ENCODE measurements at regions not wholly inside any gene's neighbourhood (a gene's known extent, or its start where the extent isn't known, plus 50 kb on each side); places are given as distances from the start of the nearest gene placed in this dataset.

- no peak for DNase-seq
Observed at GRCh38 chr5:3217114-3217513, 378.5 kb upstream of the IRX1 start.

DNA sequence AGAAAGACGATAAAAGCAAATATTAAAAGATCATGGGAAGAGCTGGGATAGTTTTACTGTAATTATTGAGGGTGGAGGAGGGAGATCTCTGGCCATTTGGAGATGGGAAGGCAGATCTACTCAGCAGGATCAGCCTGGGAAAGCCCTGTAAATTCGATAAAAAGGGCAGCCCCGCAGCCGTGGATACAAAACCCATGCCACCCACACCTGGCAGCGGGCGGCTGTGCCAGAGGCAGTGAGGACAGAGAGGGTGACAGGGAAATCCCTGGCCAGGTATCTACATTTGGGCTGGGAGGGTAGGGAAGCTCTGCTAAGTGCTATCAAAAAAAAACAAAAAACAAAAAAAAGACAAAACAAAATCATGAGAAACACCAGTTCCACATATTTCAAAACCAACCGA, 379.2 kb upstream of the IRX1 start:
- DNase-seq, result no peak

DNA sequence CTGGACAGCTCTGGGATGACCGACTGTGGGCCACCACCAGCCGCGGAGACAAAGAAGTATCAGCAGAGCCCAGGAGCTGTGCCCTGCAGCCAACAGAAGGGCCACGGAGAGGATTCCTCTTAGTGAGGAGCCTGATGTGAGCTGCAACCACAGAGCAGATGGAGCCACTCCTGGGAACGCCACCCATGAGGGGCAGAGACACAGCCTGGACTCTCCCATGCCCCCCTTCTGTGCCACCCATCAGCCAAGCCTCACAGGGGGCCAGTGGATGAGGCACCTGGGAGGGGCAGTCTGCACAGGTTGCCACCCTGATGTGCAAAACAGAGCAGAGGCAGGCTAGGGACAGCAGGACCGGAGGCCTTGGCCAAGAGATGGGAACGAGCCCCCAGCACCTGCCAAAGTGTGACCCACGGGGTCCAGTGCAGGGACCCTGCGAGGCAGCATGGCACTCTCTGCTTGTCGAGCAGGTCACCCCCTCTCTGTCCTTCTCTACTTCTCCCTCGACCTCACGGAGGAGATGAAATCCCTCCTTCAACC, 380.7 kb upstream of the IRX1 start:
- no peak for DNase-seq

DNA sequence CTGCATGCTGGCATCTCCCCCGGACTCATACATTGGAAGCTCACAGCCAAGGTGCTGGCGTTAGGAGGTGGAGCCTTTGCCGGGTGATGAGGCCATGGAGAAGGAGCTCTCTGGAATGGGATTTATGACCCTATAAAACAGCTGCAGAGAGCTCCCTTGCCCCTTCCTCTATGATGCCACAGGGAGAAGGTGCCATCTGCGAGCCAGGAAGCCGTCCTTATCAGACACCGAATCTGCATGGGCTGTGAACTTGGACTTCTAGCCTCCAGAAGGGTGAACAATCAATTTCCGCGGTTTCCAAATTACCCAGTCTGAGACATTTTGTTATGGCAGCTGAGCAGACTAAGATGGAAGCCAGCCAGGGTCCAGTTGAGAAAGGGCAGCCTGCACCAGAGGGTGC, 381.2 kb upstream of the IRX1 start:
- DNase-seq, result no peak

DNA sequence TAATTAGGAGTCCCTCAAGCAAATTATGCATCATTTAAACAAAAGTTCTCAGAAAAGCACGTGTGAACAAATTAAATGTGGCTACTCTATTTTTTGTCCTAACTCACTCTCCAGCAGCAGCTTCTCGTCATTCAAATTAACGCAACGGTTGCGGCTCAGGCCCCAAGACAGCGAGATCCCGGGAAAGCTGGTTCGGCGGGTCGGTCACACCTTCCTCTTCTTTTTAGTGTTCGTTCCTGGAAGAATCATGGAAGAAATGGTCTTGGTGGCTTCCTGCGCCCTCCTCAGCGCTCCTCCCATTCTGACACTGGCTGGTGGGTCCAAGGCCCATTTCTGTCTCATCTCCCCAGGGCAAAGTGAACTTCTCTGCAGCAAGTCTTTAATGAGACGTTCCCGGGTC, 382.8 kb upstream of the IRX1 start:
- no peak for DNase-seq

DNA sequence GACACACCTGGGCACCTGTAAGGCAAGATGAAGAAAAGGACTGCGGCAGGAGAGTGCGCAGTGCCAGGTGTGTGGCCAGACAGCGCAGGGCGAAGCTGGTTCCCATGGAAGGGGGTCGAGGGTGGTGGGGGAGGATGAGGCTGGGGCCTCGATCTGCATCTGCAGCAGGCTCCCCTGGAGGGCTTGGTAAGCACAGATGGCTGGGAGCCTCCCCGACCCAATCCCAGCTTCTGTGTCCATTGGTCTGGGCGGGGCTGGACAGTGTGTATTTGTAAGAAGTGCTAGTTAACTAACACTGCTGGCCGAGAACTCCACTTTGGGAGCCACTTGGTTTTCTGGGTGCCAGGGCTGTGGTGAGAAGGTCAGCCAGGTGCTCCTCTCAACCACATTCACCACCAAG, 385.1 kb upstream of the IRX1 start:
- DNase-seq, result no peak

- DNase-seq, result no peak
Observed at GRCh38 chr5:3209918-3210317, 385.7 kb upstream of the IRX1 start.

DNA sequence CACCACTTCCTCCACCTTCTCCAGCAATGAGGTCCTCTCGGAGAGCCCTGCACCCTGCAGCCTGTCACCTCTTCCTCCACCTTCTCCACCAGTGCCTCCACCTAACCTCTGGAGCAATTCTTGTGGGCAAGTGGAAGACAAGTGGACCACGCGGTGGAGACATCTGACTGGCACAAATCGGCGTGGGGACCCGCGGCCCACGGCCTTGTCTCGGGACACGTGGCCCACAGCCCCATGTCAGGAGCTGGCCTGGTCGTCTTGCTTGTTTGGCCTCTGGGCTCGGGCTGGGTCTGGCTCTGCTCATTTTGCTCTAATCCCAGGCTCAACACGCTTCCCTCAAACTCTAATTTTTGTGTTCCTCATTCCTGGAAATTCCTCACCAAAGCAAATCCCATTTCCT, 393.1 kb upstream of the IRX1 start:
- no peak for DNase-seq

DNA sequence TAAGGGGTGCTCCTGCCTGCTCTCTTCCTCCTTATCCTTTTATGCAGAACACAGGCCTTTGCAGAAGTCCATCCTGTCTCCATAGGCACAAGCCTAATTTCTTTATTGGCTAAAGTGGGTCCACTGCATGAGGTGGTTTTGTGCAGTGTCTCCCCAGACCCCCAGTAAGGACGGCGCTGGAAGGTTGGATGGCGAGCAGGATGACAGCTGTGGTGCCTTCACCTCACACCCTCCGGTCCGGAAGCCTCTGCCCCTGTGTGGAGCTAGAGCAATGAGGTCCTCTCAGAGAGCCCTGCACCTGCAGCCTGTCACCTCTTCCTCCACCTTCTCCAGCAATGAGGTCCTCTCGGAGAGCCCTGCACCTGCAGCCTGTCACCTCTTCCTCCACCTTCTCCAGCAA, 393.7 kb upstream of the IRX1 start:
- DNase-seq, result no peak

DNA sequence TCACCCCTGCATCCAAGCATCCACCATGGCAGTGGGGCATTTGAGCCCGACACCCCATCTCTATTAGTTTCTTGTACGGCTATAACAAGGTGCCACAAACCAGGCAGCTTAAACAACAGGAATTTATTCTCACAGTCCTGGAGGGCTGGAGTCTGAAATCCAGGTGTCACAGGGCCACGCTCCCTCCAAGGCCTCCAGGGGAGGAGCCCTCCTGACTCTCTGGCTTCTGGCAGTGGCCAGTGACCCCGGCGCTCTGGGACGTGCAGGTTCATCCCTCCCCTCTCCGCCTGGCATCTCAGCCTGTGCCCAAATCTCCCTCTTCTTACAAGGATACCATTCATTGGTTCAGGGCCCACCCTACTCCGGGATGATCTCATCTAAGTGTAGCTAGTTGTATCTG, 394.5 kb upstream of the IRX1 start:
- no peak for DNase-seq

- DNase-seq, result no peak
Observed at GRCh38 chr5:3199962-3200755, 395.5 kb upstream of the IRX1 start.

- DNase-seq, result no peak
Observed at GRCh38 chr5:3198074-3198449, 397.6 kb upstream of the IRX1 start.

GRCh38 chr5:3197304-3198073, 398.1 kb upstream of the IRX1 start:
- DNase-seq, result peak; percentile 51

DNA sequence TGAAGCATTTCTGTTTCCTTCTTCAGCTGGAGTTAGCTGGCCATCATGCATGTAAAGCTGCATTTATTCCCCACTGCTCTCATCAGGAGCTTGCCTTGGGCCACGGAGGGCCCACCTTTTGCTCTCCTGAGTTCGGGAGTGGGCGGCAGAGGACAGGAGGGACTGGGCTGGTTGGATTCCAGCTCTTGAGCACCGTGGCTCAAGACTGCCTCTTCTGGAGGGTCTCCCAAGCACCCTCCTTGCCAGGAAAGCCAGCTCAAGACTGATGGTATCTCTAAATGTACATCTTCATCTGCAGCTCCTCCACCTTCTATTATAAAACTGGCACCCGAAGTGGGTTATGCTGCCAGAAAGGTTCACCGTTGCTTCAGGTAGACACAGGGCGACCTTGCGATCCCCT, 399.6 kb upstream of the IRX1 start:
- no peak for DNase-seq

- no peak for DNase-seq
Observed at GRCh38 chr5:3194684-3195083, 400.9 kb upstream of the IRX1 start.

- DNase-seq, result no peak
Observed at GRCh38 chr5:3194271-3194670, 401.4 kb upstream of the IRX1 start.

DNA sequence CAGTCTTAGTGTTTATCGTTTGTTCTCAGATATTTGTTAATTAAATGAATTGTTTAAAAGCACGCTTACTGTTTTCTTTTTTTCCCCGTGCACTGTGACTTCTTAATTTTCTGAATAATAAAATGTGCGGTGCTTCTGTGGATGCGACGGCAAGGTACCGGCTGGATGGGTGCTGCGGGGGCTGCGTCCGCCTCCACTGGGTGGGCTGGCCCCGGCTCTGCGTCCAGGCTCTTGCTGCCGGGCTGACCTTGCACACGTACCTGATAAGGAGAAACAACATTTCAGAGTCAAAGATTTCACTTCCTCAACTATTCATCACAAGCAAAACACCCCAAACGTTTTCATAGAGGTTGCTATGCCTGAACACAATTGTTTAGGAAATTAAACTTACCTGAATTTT, 404.0 kb upstream of the IRX1 start:
- DNase-seq, result no peak

- no peak for DNase-seq
Observed at GRCh38 chr5:3190930-3191329, 404.7 kb upstream of the IRX1 start.

DNA sequence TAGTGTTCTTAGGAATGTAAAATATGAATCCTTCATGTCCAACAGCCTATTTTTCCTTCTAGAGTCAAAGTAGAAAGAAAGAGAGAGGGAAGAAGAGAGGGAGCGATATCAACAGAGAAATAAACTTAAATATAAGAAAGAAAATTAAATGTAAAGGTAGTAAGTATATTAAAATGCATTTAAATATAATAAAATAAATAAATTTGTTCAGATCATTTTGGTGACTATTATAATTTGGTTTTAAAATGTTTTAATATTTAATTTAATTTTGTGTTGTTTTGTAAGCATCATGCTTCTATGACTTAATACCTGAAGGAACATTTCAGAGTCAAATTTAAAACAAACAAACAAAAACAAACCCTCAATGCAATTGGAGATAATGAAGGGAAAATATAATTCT, 405.2 kb upstream of the IRX1 start:
- no peak for DNase-seq

DNA sequence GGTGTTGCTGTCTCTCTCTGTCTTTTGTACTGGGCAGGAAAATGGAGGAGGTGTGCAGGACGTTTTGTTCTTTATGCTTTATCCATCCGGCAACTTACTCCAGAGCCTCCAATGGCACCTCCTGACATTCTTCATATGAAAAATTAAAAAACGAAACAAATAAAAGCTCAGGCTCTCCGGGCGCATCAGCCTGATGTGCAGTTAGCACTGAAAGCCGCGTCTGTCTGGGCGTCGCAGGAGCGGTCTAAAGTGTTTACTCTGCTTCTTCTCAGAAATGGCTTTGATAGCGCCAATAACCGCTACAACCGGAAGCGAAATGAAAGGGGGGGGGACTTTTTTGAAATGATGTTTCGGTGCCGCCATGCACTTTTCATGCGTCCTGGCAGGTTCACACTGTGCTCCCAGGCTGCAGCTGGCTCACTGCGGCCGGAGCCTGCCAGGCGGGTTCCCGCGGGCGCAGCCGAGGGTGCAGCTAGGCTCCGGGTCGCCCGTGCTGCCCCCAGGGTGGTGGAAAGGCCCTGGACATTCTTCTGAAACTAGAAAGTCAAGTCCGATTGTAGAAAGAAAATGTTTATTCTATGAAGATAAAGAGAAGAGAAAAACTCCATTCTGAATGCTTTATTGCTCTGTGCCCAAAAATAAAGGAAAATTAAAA, 407.7 kb upstream of the IRX1 start:
- no peak for DNase-seq

DNA sequence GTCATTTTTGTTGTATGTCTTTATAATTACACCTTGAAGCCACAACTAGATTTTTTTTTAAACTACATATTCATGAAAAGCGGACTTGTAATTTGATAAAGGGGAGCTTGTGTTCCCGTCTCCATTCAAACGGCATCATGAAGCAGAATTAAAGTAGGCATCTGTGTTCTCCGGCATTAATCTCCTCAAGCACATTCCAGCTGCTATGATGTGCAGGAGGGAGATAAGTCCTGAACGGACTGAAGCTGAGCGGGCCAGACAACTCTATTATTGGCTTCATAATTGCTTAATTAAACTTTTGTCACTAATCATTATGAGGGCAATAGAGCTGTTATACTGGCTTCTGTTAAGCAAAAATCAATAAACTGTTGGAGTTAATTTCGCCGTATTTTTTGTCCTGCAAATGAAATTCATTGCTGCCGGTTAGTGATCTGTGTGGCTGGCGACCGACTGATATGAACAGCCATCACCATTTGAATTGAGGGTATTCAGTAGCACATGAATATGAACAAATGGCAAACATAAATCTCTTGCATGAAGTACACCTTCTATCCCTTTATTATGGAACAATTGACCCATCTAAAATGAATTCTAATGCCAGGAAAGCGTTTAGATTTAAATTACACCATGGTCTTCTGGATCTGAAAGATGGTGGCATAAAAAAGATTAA, 408.8 kb upstream of the IRX1 start:
- no peak for DNase-seq

DNA sequence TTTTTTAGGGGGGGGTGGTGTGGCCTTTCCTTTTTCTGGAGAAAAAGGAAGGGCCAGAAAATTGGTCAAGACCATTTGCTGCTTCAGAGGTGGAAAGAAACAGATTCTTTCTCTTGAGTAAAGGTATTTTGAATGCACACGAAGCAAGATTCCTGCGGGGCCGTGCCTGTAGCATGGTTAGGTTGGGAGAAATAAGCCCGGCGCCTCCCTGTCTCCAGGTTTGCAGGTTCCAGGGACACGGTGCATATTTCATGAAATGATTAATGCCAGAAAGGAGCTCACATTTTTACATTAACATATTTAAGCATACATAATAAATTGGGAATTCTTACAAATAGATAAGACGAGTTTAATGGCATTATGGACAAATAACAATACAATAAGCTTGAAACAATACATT, 409.5 kb upstream of the IRX1 start:
- DNase-seq, result no peak

DNA sequence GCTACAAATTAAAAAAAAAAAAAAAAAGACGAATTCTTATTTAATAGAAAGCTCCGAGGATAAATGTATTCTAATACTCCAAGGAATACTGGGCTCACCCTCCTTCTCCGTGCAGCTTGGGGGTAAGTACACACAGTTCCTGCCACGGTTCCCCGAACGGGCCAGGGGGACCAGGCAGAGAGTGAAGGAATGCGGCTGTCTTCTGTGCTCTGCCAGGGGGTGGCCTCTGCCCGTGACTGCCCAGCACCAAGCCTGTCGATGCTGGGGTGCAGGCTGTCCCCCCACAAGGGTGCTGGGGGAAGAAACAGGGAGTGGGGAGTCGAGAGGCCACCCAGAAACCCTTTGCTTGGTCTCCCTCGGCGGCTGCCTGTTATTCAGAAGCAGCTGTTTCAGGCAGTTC, 410.1 kb upstream of the IRX1 start:
- no peak for DNase-seq

All from DMS79 (cell line).